ENCODE measurements at regions not wholly inside any gene's neighbourhood (a gene's known extent, or its start where the extent isn't known, plus 50 kb on each side); places are given as distances from the start of the nearest gene placed in this dataset.
"Not testable (repeated sequence)": the region's sequence is repeated elsewhere in the genome, so short reads cannot be mapped to it uniquely, and the experiment has no call there.

DNA sequence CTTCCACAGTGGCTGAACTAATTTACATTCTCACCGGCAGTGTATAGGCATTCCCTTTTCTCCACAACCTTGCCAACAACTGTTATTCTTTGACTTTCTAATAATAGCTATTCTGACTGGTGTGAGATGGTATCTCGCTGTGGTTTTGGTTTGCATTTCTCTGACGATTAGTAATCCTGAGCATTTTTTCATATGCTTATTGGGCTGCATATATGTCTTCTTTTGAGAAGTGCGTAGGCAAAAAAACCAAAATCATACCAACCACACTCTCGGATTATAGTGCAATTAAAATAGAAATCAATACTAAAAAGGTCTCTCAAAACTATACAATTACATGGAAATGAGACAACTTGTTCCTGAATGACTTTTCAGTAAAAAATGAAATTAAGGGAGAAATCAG is 74.8 kb upstream of the NBPF20 start:
- TF ChIP-seq, protein P1, sequence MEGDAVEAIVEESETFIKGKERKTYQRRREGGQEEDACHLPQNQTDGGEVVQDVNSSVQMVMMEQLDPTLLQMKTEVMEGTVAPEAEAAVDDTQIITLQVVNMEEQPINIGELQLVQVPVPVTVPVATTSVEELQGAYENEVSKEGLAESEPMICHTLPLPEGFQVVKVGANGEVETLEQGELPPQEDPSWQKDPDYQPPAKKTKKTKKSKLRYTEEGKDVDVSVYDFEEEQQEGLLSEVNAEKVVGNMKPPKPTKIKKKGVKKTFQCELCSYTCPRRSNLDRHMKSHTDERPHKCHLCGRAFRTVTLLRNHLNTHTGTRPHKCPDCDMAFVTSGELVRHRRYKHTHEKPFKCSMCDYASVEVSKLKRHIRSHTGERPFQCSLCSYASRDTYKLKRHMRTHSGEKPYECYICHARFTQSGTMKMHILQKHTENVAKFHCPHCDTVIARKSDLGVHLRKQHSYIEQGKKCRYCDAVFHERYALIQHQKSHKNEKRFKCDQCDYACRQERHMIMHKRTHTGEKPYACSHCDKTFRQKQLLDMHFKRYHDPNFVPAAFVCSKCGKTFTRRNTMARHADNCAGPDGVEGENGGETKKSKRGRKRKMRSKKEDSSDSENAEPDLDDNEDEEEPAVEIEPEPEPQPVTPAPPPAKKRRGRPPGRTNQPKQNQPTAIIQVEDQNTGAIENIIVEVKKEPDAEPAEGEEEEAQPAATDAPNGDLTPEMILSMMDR (IDR thresholded peaks at IDR 0.05; ENCODE audit: insufficient read depth, low read length): not testable (repeated sequence)
- TF ChIP-seq POLR2AphosphoS5 (IDR thresholded peaks at IDR 0.05; ENCODE audit: low read depth); GABPA (IDR thresholded peaks at IDR 0.05; ENCODE audit: low read depth); SPI1 (IDR thresholded peaks at IDR 0.05; ENCODE audit: borderline replicate concordance, low read depth): not testable (repeated sequence)
- TF ChIP-seq, protein P2, sequence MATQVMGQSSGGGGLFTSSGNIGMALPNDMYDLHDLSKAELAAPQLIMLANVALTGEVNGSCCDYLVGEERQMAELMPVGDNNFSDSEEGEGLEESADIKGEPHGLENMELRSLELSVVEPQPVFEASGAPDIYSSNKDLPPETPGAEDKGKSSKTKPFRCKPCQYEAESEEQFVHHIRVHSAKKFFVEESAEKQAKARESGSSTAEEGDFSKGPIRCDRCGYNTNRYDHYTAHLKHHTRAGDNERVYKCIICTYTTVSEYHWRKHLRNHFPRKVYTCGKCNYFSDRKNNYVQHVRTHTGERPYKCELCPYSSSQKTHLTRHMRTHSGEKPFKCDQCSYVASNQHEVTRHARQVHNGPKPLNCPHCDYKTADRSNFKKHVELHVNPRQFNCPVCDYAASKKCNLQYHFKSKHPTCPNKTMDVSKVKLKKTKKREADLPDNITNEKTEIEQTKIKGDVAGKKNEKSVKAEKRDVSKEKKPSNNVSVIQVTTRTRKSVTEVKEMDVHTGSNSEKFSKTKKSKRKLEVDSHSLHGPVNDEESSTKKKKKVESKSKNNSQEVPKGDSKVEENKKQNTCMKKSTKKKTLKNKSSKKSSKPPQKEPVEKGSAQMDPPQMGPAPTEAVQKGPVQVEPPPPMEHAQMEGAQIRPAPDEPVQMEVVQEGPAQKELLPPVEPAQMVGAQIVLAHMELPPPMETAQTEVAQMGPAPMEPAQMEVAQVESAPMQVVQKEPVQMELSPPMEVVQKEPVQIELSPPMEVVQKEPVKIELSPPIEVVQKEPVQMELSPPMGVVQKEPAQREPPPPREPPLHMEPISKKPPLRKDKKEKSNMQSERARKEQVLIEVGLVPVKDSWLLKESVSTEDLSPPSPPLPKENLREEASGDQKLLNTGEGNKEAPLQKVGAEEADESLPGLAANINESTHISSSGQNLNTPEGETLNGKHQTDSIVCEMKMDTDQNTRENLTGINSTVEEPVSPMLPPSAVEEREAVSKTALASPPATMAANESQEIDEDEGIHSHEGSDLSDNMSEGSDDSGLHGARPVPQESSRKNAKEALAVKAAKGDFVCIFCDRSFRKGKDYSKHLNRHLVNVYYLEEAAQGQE (IDR thresholded peaks at IDR 0.05; ENCODE audit: insufficient replicate concordance, low read depth): not testable (repeated sequence)

All from HL-60 (cell line).